NB4 (cell line): ENCODE measurements at regions not wholly inside any gene's neighbourhood (a gene's known extent, or its start where the extent isn't known, plus 50 kb on each side); places are given as distances from the start of the nearest gene placed in this dataset.

Experiments
- MAX ChIP-seq: IDR thresholded peaks from 2 replicates; pipeline ENCODE4 v1.6.1; 2011; ENCODE audit warnings: low read depth, low read length
- MYC ChIP-seq: IDR thresholded peaks from 2 replicates; pipeline ENCODE4 v1.6.1; 2011; ENCODE audit warnings: low read depth, low read length
- POLR2A ChIP-seq: IDR thresholded peaks from 2 replicates; pipeline ENCODE4 v1.6.1; 2011; ENCODE audit warnings: mild to moderate bottlenecking; ENCODE audit not compliant: insufficient read length; ENCODE audit errors: extremely low read depth
- TF ChIP-seq, protein P1 (sequence below): IDR thresholded peaks from one replicate; pipeline ENCODE4 v1.5.1; 2012; ENCODE audit warnings: low read depth, low read length

- TF ChIP-seq, protein P1, sequence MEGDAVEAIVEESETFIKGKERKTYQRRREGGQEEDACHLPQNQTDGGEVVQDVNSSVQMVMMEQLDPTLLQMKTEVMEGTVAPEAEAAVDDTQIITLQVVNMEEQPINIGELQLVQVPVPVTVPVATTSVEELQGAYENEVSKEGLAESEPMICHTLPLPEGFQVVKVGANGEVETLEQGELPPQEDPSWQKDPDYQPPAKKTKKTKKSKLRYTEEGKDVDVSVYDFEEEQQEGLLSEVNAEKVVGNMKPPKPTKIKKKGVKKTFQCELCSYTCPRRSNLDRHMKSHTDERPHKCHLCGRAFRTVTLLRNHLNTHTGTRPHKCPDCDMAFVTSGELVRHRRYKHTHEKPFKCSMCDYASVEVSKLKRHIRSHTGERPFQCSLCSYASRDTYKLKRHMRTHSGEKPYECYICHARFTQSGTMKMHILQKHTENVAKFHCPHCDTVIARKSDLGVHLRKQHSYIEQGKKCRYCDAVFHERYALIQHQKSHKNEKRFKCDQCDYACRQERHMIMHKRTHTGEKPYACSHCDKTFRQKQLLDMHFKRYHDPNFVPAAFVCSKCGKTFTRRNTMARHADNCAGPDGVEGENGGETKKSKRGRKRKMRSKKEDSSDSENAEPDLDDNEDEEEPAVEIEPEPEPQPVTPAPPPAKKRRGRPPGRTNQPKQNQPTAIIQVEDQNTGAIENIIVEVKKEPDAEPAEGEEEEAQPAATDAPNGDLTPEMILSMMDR = no peak
- no peak for TF ChIP-seq POLR2A
- no peak for TF ChIP-seq MYC
- no peak for TF ChIP-seq MAX
These were observed 163.5 kb upstream of the TMEM72 start for GRCh38 chr10:44747593-44748172.
